HCT116 (cell line): ENCODE measurements at regions not wholly inside any gene's neighbourhood (a gene's known extent, or its start where the extent isn't known, plus 50 kb on each side); places are given as distances from the start of the nearest gene placed in this dataset.

ENCODE experiments used
- ATAC-seq: fragments of 200-7000 bp; cut with Tn5 transposase; 2 replicates; pipeline ENCODE4 v1.9.1; 2020; ENCODE audit warnings: mild to moderate bottlenecking, moderate library complexity
- BruUV-seq: library from RNA; stranded (reverse); fragments of 400-500 nt; replicated peaks from 2 replicates; lab custom pipeline; 2021; lab: Mats Ljungman, UMichigan
- CTCF ChIA-PET: fragments of 300-600 bp; sonication (Branson Sonifier 250); formaldehyde crosslinking; loops from one replicate; lab custom pipeline; 2021; ENCODE audit warnings: antibody characterized with exemption; lab: Charles Lee
- POLR2A ChIA-PET: fragments of 300-600, 350-600 bp; sonication (Branson Sonifier 250); formaldehyde crosslinking; loops from one replicate; lab custom pipeline; 2021; ENCODE audit warnings: antibody characterized with exemption; lab: Charles Lee
- RAD21 ChIA-PET, 2 experiments: fragments of 300-600 bp; sonication (Branson Sonifier 250); formaldehyde crosslinking; loops; one replicate each; lab custom pipeline; 2023; ENCODE audit warnings: low total read pairs in 2 of 2; ENCODE audit not compliant: uncharacterized antibody in 2 of 2, unreplicated experiment in 2 of 2, low non-redundant PET in 1 of 2; lab: Charles Lee
- DNase-seq: peaks from one replicate; pipeline ENCODE4 v3.0.0-alpha.2; 2010; ENCODE audit warnings: low read depth, low spot score
- H2AFZ ChIP-seq: fragments of 200-600 bp; shearing (Covaris generic), sonication (generic); 2 replicates; pipeline ENCODE4 v1.6.1; 2017; ENCODE audit warnings: low read depth, mixed run types, mixed read lengths, antibody characterized with exemption, low read length; ENCODE audit not compliant: poor library complexity, severe bottlenecking
- H3K27ac ChIP-seq: 2 replicates; pipeline ENCODE4 v1.5.1; 2012; ENCODE audit warnings: low read depth, low read length
- H3K27me3 ChIP-seq: fragments of 200-600 bp; sonication (generic); 2 replicates; pipeline ENCODE4 v1.6.1; 2016; ENCODE audit warnings: mixed run types, low read length, mixed read lengths; ENCODE audit not compliant: insufficient read depth
- H3K36me3 ChIP-seq, 2 experiments: fragments of 200-500 bp in 1 of 2; fragments of 200-600 bp in 1 of 2; sonication (Bioruptor generic) in 1 of 2; sonication (generic) in 1 of 2; 2 replicates each; pipeline versions ENCODE4 v1.5.1 to v1.6.1; 2014 to 2016; ENCODE audit warnings: low read length in 2 of 2, inconsistent platforms in 1 of 2, mixed read lengths in 1 of 2, mixed run types in 1 of 2; ENCODE audit not compliant: insufficient read depth in 2 of 2, control insufficient read depth in 1 of 2
- H3K4me1 ChIP-seq, 2 experiments: fragments of 200-600 bp in 1 of 2; sonication (generic) in 1 of 2; 2 replicates each; pipeline versions ENCODE4 v1.5.1 to v1.6.1; 2012 to 2017; ENCODE audit warnings: low read length in 2 of 2, inconsistent platforms in 1 of 2, mild to moderate bottlenecking in 1 of 2, mixed read lengths in 1 of 2, mixed run types in 1 of 2, moderate library complexity in 1 of 2; ENCODE audit not compliant: insufficient read depth in 2 of 2, control insufficient read depth in 1 of 2
- H3K4me2 ChIP-seq: fragments of 200-600 bp; sonication (generic); 2 replicates; pipeline ENCODE4 v1.6.1; 2017; ENCODE audit warnings: mixed run types, low read length, mixed read lengths
- H3K4me3 ChIP-seq, 2 experiments: fragments of 200-600 bp in 1 of 2; sonication (generic) in 1 of 2; replicated peaks in 1 of 2; 2 replicates each; pipeline ENCODE4 v1.5.1; 2011 to 2016; ENCODE audit warnings: low read length in 2 of 2, control low read depth in 1 of 2, low read depth in 1 of 2, mild to moderate bottlenecking in 1 of 2, mixed read lengths in 1 of 2, mixed run types in 1 of 2
- H3K79me2 ChIP-seq: fragments of 200-600 bp; sonication (generic); 2 replicates; pipeline ENCODE4 v1.6.1; 2017; ENCODE audit warnings: mild to moderate bottlenecking, mixed run types, low read length, moderate library complexity, mixed read lengths; ENCODE audit not compliant: insufficient read depth
- H3K9ac ChIP-seq: fragments of 200-600 bp; sonication (generic); 2 replicates; pipeline ENCODE4 v1.6.1; 2016; ENCODE audit warnings: low read length, mixed read lengths
- H3K9me2 ChIP-seq: fragments of 200-600 bp; sonication (generic), shearing (Covaris generic); 2 replicates; pipeline ENCODE4 v1.6.1; 2017; ENCODE audit warnings: mixed run types, mild to moderate bottlenecking, moderate library complexity; ENCODE audit not compliant: insufficient read depth
- H3K9me3 ChIP-seq, 2 experiments: fragments of 200-500 bp in 1 of 2; fragments of 200-600 bp in 1 of 2; sonication (Bioruptor generic) in 1 of 2; sonication (generic) in 1 of 2; 2 replicates each; pipeline ENCODE4 v1.6.1; 2014 to 2017; ENCODE audit warnings: low read length in 2 of 2, mixed read lengths in 2 of 2, inconsistent platforms in 1 of 2, low read depth in 1 of 2, mild to moderate bottlenecking in 1 of 2, mixed run types in 1 of 2, moderate library complexity in 1 of 2; ENCODE audit not compliant: control insufficient read depth in 1 of 2, insufficient read depth in 1 of 2
- H4K20me1 ChIP-seq: fragments of 200-600 bp; sonication (generic), shearing (Covaris generic); 2 replicates; pipeline ENCODE4 v1.6.1; 2017; ENCODE audit warnings: mixed run types, mild to moderate bottlenecking, moderate library complexity; ENCODE audit not compliant: insufficient read depth
- ATF3 ChIP-seq: IDR thresholded peaks from 2 replicates; pipeline ENCODE4 v1.6.1; 2012
- CTCF ChIP-seq, 3 experiments: fragments of 200-600 bp in 1 of 3; sonication (generic) in 1 of 3; IDR thresholded peaks in 2 of 3; conservative IDR thresholded peaks in 1 of 3; 2 replicates each; pipeline ENCODE4 v1.5.1; 2012 to 2017; ENCODE audit warnings: low read depth in 2 of 3, low read length in 2 of 3, antibody characterized with exemption in 1 of 3, borderline replicate concordance in 1 of 3, control low read depth in 1 of 3, mild to moderate bottlenecking in 1 of 3, mixed read lengths in 1 of 3, mixed run types in 1 of 3, moderate library complexity in 1 of 3; ENCODE audit not compliant: insufficient read depth in 1 of 3
- EGR1 ChIP-seq: IDR thresholded peaks from 2 replicates; pipeline ENCODE4 v1.6.1; 2012; ENCODE audit warnings: low read depth
- ELF1 ChIP-seq: IDR thresholded peaks from 2 replicates; pipeline ENCODE4 v1.6.1; 2012; ENCODE audit warnings: low read depth, borderline replicate concordance
- EZH2 ChIP-seq: fragments of 200-600 bp; sonication (generic); IDR thresholded peaks from 2 replicates; pipeline ENCODE4 v1.6.1; 2017; ENCODE audit warnings: antibody characterized with exemption, mixed run types
- EZH2phosphoT487 ChIP-seq: fragments of 200-600 bp; IDR thresholded peaks from 2 replicates; pipeline ENCODE4 v1.6.1; 2018; ENCODE audit warnings: antibody characterized with exemption, borderline replicate concordance
- FOSL1 ChIP-seq: IDR thresholded peaks from 2 replicates; pipeline ENCODE4 v1.6.1; 2012; ENCODE audit warnings: low read depth
- JUND ChIP-seq: IDR thresholded peaks from 2 replicates; pipeline ENCODE4 v1.6.1; 2012
- MAX ChIP-seq: IDR thresholded peaks from 2 replicates; pipeline ENCODE4 v1.6.1; 2012
- POLR2AphosphoS5 ChIP-seq: IDR thresholded peaks from 2 replicates; pipeline ENCODE4 v1.6.1; 2011; ENCODE audit warnings: mild to moderate bottlenecking, low read depth, low read length, moderate library complexity
- RAD21 ChIP-seq: IDR thresholded peaks from 2 replicates; pipeline ENCODE4 v1.6.1; 2012; ENCODE audit warnings: low read depth, mild to moderate bottlenecking
- REST ChIP-seq: IDR thresholded peaks from 2 replicates; pipeline ENCODE4 v1.6.1; 2012; ENCODE audit warnings: low read depth
- SIN3A ChIP-seq: IDR thresholded peaks from 2 replicates; pipeline ENCODE4 v1.6.1; 2012; ENCODE audit warnings: low read depth
- SP1 ChIP-seq: IDR thresholded peaks from 2 replicates; pipeline ENCODE4 v1.6.1; 2012; ENCODE audit warnings: low read depth
- SRF ChIP-seq: IDR thresholded peaks from 2 replicates; pipeline ENCODE4 v1.6.1; 2012; ENCODE audit warnings: low read depth
- TCF7L2 ChIP-seq: IDR thresholded peaks from 2 replicates; pipeline ENCODE4 v1.7.0; 2011; ENCODE audit warnings: borderline replicate concordance, inconsistent platforms; ENCODE audit not compliant: insufficient read depth, insufficient read length; ENCODE audit errors: extremely low read depth
- ZBTB33 ChIP-seq: IDR thresholded peaks from 2 replicates; pipeline ENCODE4 v1.6.1; 2011; ENCODE audit warnings: mild to moderate bottlenecking, low read length, moderate library complexity; ENCODE audit not compliant: insufficient replicate concordance; ENCODE audit errors: extremely low read depth
- ZNF274 ChIP-seq: fragments of 200-500 bp; sonication (Bioruptor generic); IDR thresholded peaks from 2 replicates; pipeline ENCODE4 v1.6.1; 2014; ENCODE audit warnings: mild to moderate bottlenecking, low read depth, low read length, inconsistent platforms
- intact Hi-C: fragments of 100-400 bp; cut with micrococcal nuclease; formaldehyde crosslinking; loops from 2 replicates; pipeline ENCODE4 v1.10.0; 2022

GRCh38 chr6:81925201-81925600 lies 172.7 kb upstream of the TENT5A start:
- ChIA-PET RAD21 (no interaction called here), CTCF (no interaction called here), POLR2A (no interaction called here)
- H3K4me3 ChIP-seq: no peak overlapping the region
- H4K20me1 ChIP-seq: no peaks in the 10 kb centered on the region
- no peaks in the 10 kb centered on the region for H3K36me3 ChIP-seq
- no peak overlapping the region for H3K4me2 ChIP-seq
- no peak overlapping the region for H3K27ac ChIP-seq
- H3K9me3 ChIP-seq: no peaks in the 10 kb centered on the region; a peak in 1 of 4 replicates
- H3K9me2 ChIP-seq: no peaks in the 10 kb centered on the region
- intact Hi-C loops: no loop called here
- H3K27me3 ChIP-seq: no peaks in the 10 kb centered on the region
- no peaks in the 10 kb centered on the region for H3K4me1 ChIP-seq
- TF ChIP-seq TCF7L2 (no peak), EZH2phosphoT487 (no peak), JUND (no peak), MAX (no peak), RAD21 (no peak), CTCF (IDR thresholded peaks at IDR 0.05 in 2 of 3, conservative IDR thresholded peaks at IDR 0.05 in 1 of 3; ENCODE audit: borderline replicate concordance in 1 of 3, insufficient read depth in 1 of 3, low read depth in 2 of 3, low read length in 2 of 3) (no peak), FOSL1 (no peak), ATF3 (no peak), ZBTB33 (no peak), ELF1 (no peak), SIN3A (no peak), SRF (no peak), EZH2 (no peak), POLR2AphosphoS5 (no peak), ZNF274 (no peak), SP1 (no peak), EGR1 (no peak), REST (no peak)
- ATAC-seq: no peak
- H3K79me2 ChIP-seq: no peaks in the 10 kb centered on the region
- no peak overlapping the region for H2AFZ ChIP-seq
- H3K9ac ChIP-seq: no peak overlapping the region
- BruUV-seq: no TSS peak
- DNase-seq: no peak
